ENCODE measurements at regions not wholly inside any gene's neighbourhood (a gene's known extent, or its start where the extent isn't known, plus 50 kb on each side); places are given as distances from the start of the nearest gene placed in this dataset.

- Histone ChIP-seq H4K20me1 (replicated peaks; ENCODE audit: insufficient read depth) (no peaks in the 10 kb centered on the region), H3F3A (replicated peaks; ENCODE audit: low read depth) (no peaks in the 10 kb centered on the region), H2AFZ (no peak overlapping the region), H3K27me3 (ENCODE audit: insufficient read depth) (no peaks in the 10 kb centered on the region), H3K27ac (ENCODE audit: low read depth) (no peak overlapping the region), H3K36me3 (ENCODE audit: insufficient read depth) (0 out of 2 replicates have a peak, but pooled peaks cover 7% of the 10 kb centered on the region), H3K4me2 (no peak overlapping the region), H3K4me1 (ENCODE audit: insufficient read depth) (no peaks in the 10 kb centered on the region), H3K79me2 (replicated peaks; ENCODE audit: insufficient read depth) (no peaks in the 10 kb centered on the region), H3K4me3 (no peak overlapping the region), H3K9me2 (ENCODE audit: insufficient read depth) (peaks cover 11% of the 10 kb centered on the region; the same call in 1 of the 2 replicates)
- H3K27me3 Mint-ChIP-seq (ENCODE audit: insufficient read depth, low read depth, poor library complexity): no peaks in the 10 kb centered on the region
- TF ChIP-seq EZH2phosphoT487 (IDR thresholded peaks at IDR 0.05; ENCODE audit: unreplicated experiment): no peak
- TF ChIP-seq, protein P1, sequence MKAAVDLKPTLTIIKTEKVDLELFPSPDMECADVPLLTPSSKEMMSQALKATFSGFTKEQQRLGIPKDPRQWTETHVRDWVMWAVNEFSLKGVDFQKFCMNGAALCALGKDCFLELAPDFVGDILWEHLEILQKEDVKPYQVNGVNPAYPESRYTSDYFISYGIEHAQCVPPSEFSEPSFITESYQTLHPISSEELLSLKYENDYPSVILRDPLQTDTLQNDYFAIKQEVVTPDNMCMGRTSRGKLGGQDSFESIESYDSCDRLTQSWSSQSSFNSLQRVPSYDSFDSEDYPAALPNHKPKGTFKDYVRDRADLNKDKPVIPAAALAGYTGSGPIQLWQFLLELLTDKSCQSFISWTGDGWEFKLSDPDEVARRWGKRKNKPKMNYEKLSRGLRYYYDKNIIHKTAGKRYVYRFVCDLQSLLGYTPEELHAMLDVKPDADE (IDR thresholded peaks at IDR 0.05): no peak
- H3K9me3 Mint-ChIP-seq: no peaks in the 10 kb centered on the region
- peaks cover 3% of the 10 kb centered on the region; the same call in 1 of the 3 replicates for H3K36me3 Mint-ChIP-seq (ENCODE audit: low read depth)
- no peak overlapping the region for H3K4me3 Mint-ChIP-seq
- DNase-seq (ENCODE audit: low spot score) (no peak), ATAC-seq (no peak)
- H3K27ac Mint-ChIP-seq: no peak overlapping the region
- no peaks in the 10 kb centered on the region for H3K4me1 Mint-ChIP-seq
These were observed 571.5 kb downstream of the UTRN start for GRCh38 chr6:144856622-144857021.

DNA sequence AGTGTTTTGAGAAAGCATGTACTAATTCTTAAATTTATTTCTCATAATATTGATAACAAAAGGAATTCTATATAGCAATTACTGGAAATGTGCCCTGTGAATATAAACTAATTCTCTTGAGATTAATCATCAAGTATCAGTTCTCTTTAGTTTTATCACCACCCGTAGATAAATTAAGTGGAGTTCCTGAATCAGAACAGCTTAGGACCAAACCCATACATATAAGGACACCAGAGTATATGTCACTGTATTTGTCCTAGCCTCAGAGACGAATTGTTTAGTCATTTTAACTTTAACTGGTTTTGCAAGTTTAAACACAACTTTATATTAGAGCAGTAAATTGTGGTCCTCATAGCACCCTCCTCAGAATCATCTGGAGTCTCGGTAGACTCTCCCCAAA is 572.0 kb downstream of the UTRN start:
- H3K27ac Mint-ChIP-seq: no peak overlapping the region
- peaks cover 4% of the 10 kb centered on the region; the same call in 2 of the 3 replicates for H3K36me3 Mint-ChIP-seq (ENCODE audit: low read depth)
- Histone ChIP-seq H2AFZ (no peak overlapping the region), H3K79me2 (replicated peaks; ENCODE audit: insufficient read depth) (no peaks in the 10 kb centered on the region), H3F3A (replicated peaks; ENCODE audit: low read depth) (no peaks in the 10 kb centered on the region), H3K36me3 (ENCODE audit: insufficient read depth) (0 out of 2 replicates have a peak, but pooled peaks cover 7% of the 10 kb centered on the region), H3K27me3 (ENCODE audit: insufficient read depth) (no peaks in the 10 kb centered on the region), H3K4me2 (no peak overlapping the region), H3K9me2 (ENCODE audit: insufficient read depth) (peaks cover 11% of the 10 kb centered on the region; the same call in 1 of the 2 replicates), H3K4me3 (no peak overlapping the region), H3K4me1 (ENCODE audit: insufficient read depth) (no peaks in the 10 kb centered on the region), H4K20me1 (replicated peaks; ENCODE audit: insufficient read depth) (no peaks in the 10 kb centered on the region), H3K27ac (ENCODE audit: low read depth) (no peak overlapping the region)
- DNase-seq (ENCODE audit: low spot score) (no peak), ATAC-seq (no peak)
- H3K4me3 Mint-ChIP-seq: no peak overlapping the region
- H3K9me3 Mint-ChIP-seq: no peaks in the 10 kb centered on the region
- no peaks in the 10 kb centered on the region for H3K27me3 Mint-ChIP-seq (ENCODE audit: insufficient read depth, low read depth, poor library complexity)
- TF ChIP-seq, protein P2, sequence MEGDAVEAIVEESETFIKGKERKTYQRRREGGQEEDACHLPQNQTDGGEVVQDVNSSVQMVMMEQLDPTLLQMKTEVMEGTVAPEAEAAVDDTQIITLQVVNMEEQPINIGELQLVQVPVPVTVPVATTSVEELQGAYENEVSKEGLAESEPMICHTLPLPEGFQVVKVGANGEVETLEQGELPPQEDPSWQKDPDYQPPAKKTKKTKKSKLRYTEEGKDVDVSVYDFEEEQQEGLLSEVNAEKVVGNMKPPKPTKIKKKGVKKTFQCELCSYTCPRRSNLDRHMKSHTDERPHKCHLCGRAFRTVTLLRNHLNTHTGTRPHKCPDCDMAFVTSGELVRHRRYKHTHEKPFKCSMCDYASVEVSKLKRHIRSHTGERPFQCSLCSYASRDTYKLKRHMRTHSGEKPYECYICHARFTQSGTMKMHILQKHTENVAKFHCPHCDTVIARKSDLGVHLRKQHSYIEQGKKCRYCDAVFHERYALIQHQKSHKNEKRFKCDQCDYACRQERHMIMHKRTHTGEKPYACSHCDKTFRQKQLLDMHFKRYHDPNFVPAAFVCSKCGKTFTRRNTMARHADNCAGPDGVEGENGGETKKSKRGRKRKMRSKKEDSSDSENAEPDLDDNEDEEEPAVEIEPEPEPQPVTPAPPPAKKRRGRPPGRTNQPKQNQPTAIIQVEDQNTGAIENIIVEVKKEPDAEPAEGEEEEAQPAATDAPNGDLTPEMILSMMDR (conservative IDR thresholded peaks at IDR 0.05; ENCODE audit: low read depth in 2 of 2): no peak
- TF ChIP-seq, protein P1 (IDR thresholded peaks at IDR 0.05): no peak
- TF ChIP-seq JUNB (IDR thresholded peaks at IDR 0.05; ENCODE audit: unreplicated experiment) (no peak), CREB1 (CRISPR knock-in tag; IDR thresholded peaks at IDR 0.05; ENCODE audit: low read depth) (no peak), NANOG (IDR thresholded peaks at IDR 0.05; ENCODE audit: borderline replicate concordance) (no peak), STAT1 (IDR thresholded peaks at IDR 0.05; ENCODE audit: unreplicated experiment) (no peak)
- no peaks in the 10 kb centered on the region for H3K4me1 Mint-ChIP-seq

Data from GM23338 (cell line).